ENCODE measurements at regions not wholly inside any gene's neighbourhood (a gene's known extent, or its start where the extent isn't known, plus 50 kb on each side); places are given as distances from the start of the nearest gene placed in this dataset.

- no peak for TF ChIP-seq CTCF (IDR thresholded peaks at IDR 0.05; ENCODE audit: insufficient read depth, low read length)
- TF ChIP-seq, protein P1, sequence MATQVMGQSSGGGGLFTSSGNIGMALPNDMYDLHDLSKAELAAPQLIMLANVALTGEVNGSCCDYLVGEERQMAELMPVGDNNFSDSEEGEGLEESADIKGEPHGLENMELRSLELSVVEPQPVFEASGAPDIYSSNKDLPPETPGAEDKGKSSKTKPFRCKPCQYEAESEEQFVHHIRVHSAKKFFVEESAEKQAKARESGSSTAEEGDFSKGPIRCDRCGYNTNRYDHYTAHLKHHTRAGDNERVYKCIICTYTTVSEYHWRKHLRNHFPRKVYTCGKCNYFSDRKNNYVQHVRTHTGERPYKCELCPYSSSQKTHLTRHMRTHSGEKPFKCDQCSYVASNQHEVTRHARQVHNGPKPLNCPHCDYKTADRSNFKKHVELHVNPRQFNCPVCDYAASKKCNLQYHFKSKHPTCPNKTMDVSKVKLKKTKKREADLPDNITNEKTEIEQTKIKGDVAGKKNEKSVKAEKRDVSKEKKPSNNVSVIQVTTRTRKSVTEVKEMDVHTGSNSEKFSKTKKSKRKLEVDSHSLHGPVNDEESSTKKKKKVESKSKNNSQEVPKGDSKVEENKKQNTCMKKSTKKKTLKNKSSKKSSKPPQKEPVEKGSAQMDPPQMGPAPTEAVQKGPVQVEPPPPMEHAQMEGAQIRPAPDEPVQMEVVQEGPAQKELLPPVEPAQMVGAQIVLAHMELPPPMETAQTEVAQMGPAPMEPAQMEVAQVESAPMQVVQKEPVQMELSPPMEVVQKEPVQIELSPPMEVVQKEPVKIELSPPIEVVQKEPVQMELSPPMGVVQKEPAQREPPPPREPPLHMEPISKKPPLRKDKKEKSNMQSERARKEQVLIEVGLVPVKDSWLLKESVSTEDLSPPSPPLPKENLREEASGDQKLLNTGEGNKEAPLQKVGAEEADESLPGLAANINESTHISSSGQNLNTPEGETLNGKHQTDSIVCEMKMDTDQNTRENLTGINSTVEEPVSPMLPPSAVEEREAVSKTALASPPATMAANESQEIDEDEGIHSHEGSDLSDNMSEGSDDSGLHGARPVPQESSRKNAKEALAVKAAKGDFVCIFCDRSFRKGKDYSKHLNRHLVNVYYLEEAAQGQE (IDR thresholded peaks at IDR 0.05; ENCODE audit: insufficient replicate concordance, low read depth) = no peak
Measured at GRCh38 chr6:147837540-147837939, 329.1 kb downstream of the SAMD5 start.

Measured in HL-60 (cell line).